GM23338 (cell line): ENCODE measurements at regions not wholly inside any gene's neighbourhood (a gene's known extent, or its start where the extent isn't known, plus 50 kb on each side); places are given as distances from the start of the nearest gene placed in this dataset.

Experiments
- ATAC-seq: fragments of 200-7000 bp; cut with Tn5 transposase; 3 replicates; pipeline ENCODE4 v1.9.1; 2020
- DNase-seq: peaks from one replicate; pipeline ENCODE4 v3.0.0-alpha.2; 2015; ENCODE audit warnings: low spot score
- H2AFZ ChIP-seq: fragments of 200-600 bp; sonication (generic); 2 replicates; pipeline ENCODE4 v1.8.0; 2016; ENCODE audit warnings: antibody characterized with exemption, mild to moderate bottlenecking, moderate library complexity
- H3F3A ChIP-seq: fragments of 200-600 bp; sonication (generic); replicated peaks from 2 replicates; pipeline ENCODE4 v1.8.0; 2017; ENCODE audit warnings: antibody characterized with exemption, mixed run types, low read depth
- H3K27ac ChIP-seq: fragments of 200-600 bp; sonication (generic); 2 replicates; pipeline ENCODE4 v1.6.1; 2016; ENCODE audit warnings: low read depth
- H3K27me3 ChIP-seq: fragments of 200-600 bp; sonication (generic); 2 replicates; pipeline ENCODE4 v1.8.0; 2016; ENCODE audit warnings: mild to moderate bottlenecking, mixed run types, moderate library complexity; ENCODE audit not compliant: insufficient read depth
- H3K36me3 ChIP-seq: fragments of 200-600 bp; sonication (generic); 2 replicates; pipeline ENCODE4 v1.8.0; 2016; ENCODE audit warnings: mild to moderate bottlenecking; ENCODE audit not compliant: insufficient read depth
- H3K4me1 ChIP-seq: fragments of 200-600 bp; sonication (generic); 2 replicates; pipeline ENCODE4 v1.8.0; 2016; ENCODE audit warnings: mild to moderate bottlenecking, moderate library complexity; ENCODE audit not compliant: insufficient read depth
- H3K4me2 ChIP-seq: fragments of 200-600 bp; sonication (generic); 2 replicates; pipeline ENCODE4 v1.7.1; 2017; ENCODE audit warnings: mixed run types
- H3K4me3 ChIP-seq: fragments of 200-600 bp; sonication (generic); 2 replicates; pipeline ENCODE4 v1.6.1; 2016; ENCODE audit warnings: mixed run types
- H3K79me2 ChIP-seq: fragments of 200-600 bp; sonication (generic); replicated peaks from 2 replicates; pipeline ENCODE4 v1.8.0; 2017; ENCODE audit warnings: mild to moderate bottlenecking; ENCODE audit not compliant: insufficient read depth
- H3K9me2 ChIP-seq: fragments of 200-600 bp; sonication (generic); 2 replicates; pipeline ENCODE4 v1.8.0; 2017; ENCODE audit not compliant: insufficient read depth
- H4K20me1 ChIP-seq: fragments of 200-600 bp; sonication (generic); replicated peaks from 2 replicates; pipeline ENCODE4 v1.8.0; 2017; ENCODE audit warnings: mild to moderate bottlenecking; ENCODE audit not compliant: insufficient read depth
- H3K27ac Mint-ChIP-seq: 2 replicates; pipeline ENCODE4 v1.8.0; 2020; ENCODE audit warnings: inconsistent platforms, mild to moderate bottlenecking, moderate library complexity, mixed read lengths
- H3K27me3 Mint-ChIP-seq: 3 replicates; pipeline ENCODE4 v1.8.0; 2022; ENCODE audit warnings: low read depth, mild to moderate bottlenecking, moderate library complexity, mixed read lengths, inconsistent platforms; ENCODE audit not compliant: insufficient read depth, poor library complexity
- H3K36me3 Mint-ChIP-seq: 3 replicates; pipeline ENCODE4 v1.8.0; 2021; ENCODE audit warnings: low read depth, mild to moderate bottlenecking, inconsistent platforms, moderate library complexity, mixed read lengths
- H3K4me1 Mint-ChIP-seq: 3 replicates; pipeline ENCODE4 v1.8.0; 2020; ENCODE audit warnings: mild to moderate bottlenecking, inconsistent platforms, mixed read lengths
- H3K4me3 Mint-ChIP-seq: 3 replicates; pipeline ENCODE4 v1.8.0; 2021; ENCODE audit warnings: moderate library complexity, mild to moderate bottlenecking, inconsistent platforms, mixed read lengths
- H3K9me3 Mint-ChIP-seq: 3 replicates; pipeline ENCODE4 v1.8.0; 2020; ENCODE audit warnings: moderate library complexity, mild to moderate bottlenecking, inconsistent platforms, mixed read lengths
- EZH2 ChIP-seq: fragments of 200-600 bp; sonication (generic); IDR thresholded peaks from one replicate; pipeline ENCODE4 v1.8.0; 2017; ENCODE audit warnings: antibody characterized with exemption, mild to moderate bottlenecking, low read depth; ENCODE audit not compliant: unreplicated experiment
- EZH2phosphoT487 ChIP-seq: fragments of 200-600 bp; sonication (generic); IDR thresholded peaks from one replicate; pipeline ENCODE4 v1.8.1; 2018; ENCODE audit warnings: antibody characterized with exemption; ENCODE audit not compliant: unreplicated experiment
- NANOG ChIP-seq: IDR thresholded peaks from 2 replicates; pipeline ENCODE4 v1.6.1; 2016; ENCODE audit warnings: antibody characterized with exemption, borderline replicate concordance
- ZNF331 ChIP-seq: fragments of 250-450 bp; sonication (Bioruptor Pico); IDR thresholded peaks from 2 replicates; pipeline ENCODE4 v1.5.0; 2020; ENCODE audit warnings: low read depth, mild to moderate bottlenecking, moderate library complexity
- TF ChIP-seq, protein P1 (sequence below): fragments of 250-450 bp; sonication (Bioruptor Pico); IDR thresholded peaks from 2 replicates; pipeline ENCODE4 v1.5.0; 2020; ENCODE audit warnings: mild to moderate bottlenecking, moderate library complexity
- TF ChIP-seq, protein P2 (sequence below), 2 experiments: fragments of 200-600 bp in 1 of 2; sonication (generic) in 1 of 2; conservative IDR thresholded peaks; 2 replicates each; pipeline versions ENCODE4 v1.5.1 to v1.6.1; 2016 to 2017; ENCODE audit warnings: antibody characterized with exemption in 2 of 2, low read depth in 2 of 2, mild to moderate bottlenecking in 2 of 2, moderate library complexity in 1 of 2

DNA sequence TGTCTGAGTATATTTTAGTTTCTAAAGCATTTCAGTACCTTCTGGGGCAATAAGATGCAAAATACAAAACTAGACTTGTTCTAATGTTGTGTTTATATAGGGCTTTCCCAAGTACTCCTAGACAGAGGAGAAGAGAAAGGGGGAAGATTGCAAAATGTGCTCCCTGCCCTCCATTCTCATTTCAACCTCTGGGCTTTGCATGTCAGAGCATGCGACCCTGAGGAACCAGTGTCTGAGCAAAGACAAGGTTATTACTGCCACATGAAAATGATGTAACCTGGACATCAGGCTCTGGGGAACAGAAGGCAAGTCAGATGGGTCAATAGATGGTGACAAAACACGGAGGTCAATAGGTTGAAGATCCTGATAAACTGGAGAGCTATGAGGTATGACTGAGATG lies 253.5 kb upstream of the TCF21 start:
- DNase-seq (no peak), ATAC-seq (no peak)

More for the DNA sequence above, 253.5 kb upstream of the TCF21 start:
- H3K9me2 ChIP-seq = no peaks in the 10 kb centered on the region
- no peaks in the 10 kb centered on the region for H3K4me1 ChIP-seq
- H4K20me1 ChIP-seq = no peaks in the 10 kb centered on the region
- no peaks in the 10 kb centered on the region for H3K79me2 ChIP-seq
- no peaks in the 10 kb centered on the region for H3K27me3 ChIP-seq
- H3K36me3 ChIP-seq = no peaks in the 10 kb centered on the region
- Mint-ChIP-seq H3K27ac (no peak overlapping the region), H3K36me3 (peaks cover 5% of the 10 kb centered on the region; the same call in 1 of the 3 replicates), H3K4me3 (no peak overlapping the region), H3K4me1 (0 out of 3 replicates have a peak, but pooled peaks cover 4% of the 10 kb centered on the region), H3K27me3 (peaks cover 3% of the 10 kb centered on the region), H3K9me3 (peaks cover 7% of the 10 kb centered on the region; the same call in 1 of the 3 replicates)
- no peak overlapping the region for H3K4me2 ChIP-seq
- no peak overlapping the region for H3K27ac ChIP-seq
- H3F3A ChIP-seq = no peaks in the 10 kb centered on the region
- no peak overlapping the region for H3K4me3 ChIP-seq
- no peak overlapping the region; the same call in 1 of the 2 replicates for H2AFZ ChIP-seq
- TF ChIP-seq, protein P1, sequence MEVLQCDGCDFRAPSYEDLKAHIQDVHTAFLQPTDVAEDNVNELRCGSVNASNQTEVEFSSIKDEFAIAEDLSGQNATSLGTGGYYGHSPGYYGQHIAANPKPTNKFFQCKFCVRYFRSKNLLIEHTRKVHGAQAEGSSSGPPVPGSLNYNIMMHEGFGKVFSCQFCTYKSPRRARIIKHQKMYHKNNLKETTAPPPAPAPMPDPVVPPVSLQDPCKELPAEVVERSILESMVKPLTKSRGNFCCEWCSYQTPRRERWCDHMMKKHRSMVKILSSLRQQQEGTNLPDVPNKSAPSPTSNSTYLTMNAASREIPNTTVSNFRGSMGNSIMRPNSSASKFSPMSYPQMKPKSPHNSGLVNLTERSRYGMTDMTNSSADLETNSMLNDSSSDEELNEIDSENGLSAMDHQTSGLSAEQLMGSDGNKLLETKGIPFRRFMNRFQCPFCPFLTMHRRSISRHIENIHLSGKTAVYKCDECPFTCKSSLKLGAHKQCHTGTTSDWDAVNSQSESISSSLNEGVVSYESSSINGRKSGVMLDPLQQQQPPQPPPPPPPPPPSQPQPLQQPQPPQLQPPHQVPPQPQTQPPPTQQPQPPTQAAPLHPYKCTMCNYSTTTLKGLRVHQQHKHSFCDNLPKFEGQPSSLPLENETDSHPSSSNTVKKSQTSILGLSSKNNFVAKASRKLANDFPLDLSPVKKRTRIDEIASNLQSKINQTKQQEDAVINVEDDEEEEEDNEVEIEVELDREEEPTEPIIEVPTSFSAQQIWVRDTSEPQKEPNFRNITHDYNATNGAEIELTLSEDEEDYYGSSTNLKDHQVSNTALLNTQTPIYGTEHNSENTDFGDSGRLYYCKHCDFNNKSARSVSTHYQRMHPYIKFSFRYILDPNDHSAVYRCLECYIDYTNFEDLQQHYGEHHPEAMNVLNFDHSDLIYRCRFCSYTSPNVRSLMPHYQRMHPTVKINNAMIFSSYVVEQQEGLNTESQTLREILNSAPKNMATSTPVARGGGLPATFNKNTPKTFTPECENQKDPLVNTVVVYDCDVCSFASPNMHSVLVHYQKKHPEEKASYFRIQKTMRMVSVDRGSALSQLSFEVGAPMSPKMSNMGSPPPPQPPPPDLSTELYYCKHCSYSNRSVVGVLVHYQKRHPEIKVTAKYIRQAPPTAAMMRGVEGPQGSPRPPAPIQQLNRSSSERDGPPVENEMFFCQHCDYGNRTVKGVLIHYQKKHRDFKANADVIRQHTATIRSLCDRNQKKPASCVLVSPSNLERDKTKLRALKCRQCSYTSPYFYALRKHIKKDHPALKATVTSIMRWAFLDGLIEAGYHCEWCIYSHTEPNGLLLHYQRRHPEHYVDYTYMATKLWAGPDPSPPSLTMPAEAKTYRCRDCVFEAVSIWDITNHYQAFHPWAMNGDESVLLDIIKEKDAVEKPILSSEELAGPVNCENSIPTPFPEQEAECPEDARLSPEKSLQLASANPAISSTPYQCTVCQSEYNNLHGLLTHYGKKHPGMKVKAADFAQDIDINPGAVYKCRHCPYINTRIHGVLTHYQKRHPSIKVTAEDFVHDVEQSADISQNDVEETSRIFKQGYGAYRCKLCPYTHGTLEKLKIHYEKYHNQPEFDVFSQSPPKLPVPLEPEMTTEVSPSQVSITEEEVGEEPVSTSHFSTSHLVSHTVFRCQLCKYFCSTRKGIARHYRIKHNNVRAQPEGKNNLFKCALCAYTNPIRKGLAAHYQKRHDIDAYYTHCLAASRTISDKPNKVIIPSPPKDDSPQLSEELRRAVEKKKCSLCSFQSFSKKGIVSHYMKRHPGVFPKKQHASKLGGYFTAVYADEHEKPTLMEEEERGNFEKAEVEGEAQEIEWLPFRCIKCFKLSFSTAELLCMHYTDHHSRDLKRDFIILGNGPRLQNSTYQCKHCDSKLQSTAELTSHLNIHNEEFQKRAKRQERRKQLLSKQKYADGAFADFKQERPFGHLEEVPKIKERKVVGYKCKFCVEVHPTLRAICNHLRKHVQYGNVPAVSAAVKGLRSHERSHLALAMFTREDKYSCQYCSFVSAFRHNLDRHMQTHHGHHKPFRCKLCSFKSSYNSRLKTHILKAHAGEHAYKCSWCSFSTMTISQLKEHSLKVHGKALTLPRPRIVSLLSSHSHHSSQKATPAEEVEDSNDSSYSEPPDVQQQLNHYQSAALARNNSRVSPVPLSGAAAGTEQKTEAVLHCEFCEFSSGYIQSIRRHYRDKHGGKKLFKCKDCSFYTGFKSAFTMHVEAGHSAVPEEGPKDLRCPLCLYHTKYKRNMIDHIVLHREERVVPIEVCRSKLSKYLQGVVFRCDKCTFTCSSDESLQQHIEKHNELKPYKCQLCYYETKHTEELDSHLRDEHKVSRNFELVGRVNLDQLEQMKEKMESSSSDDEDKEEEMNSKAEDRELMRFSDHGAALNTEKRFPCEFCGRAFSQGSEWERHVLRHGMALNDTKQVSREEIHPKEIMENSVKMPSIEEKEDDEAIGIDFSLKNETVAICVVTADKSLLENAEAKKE (CRISPR knock-in tag) = no peak
- no peak for TF ChIP-seq ZNF331 (CRISPR knock-in tag)
- no peak for TF ChIP-seq EZH2phosphoT487
- TF ChIP-seq EZH2 = no peak
- TF ChIP-seq, protein P2, sequence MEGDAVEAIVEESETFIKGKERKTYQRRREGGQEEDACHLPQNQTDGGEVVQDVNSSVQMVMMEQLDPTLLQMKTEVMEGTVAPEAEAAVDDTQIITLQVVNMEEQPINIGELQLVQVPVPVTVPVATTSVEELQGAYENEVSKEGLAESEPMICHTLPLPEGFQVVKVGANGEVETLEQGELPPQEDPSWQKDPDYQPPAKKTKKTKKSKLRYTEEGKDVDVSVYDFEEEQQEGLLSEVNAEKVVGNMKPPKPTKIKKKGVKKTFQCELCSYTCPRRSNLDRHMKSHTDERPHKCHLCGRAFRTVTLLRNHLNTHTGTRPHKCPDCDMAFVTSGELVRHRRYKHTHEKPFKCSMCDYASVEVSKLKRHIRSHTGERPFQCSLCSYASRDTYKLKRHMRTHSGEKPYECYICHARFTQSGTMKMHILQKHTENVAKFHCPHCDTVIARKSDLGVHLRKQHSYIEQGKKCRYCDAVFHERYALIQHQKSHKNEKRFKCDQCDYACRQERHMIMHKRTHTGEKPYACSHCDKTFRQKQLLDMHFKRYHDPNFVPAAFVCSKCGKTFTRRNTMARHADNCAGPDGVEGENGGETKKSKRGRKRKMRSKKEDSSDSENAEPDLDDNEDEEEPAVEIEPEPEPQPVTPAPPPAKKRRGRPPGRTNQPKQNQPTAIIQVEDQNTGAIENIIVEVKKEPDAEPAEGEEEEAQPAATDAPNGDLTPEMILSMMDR (conservative IDR thresholded peaks at IDR 0.05; ENCODE audit: low read depth in 2 of 2) = no peak
- TF ChIP-seq NANOG = no peak
